Hepatocyte (in vitro differentiated cells): ENCODE measurements at regions not wholly inside any gene's neighbourhood (a gene's known extent, or its start where the extent isn't known, plus 50 kb on each side); places are given as distances from the start of the nearest gene placed in this dataset.

Source experiments
- EZH2phosphoT487 ChIP-seq: fragments of 200-600 bp; sonication (generic); IDR thresholded peaks from one replicate; pipeline ENCODE4 v1.6.1; 2018; ENCODE audit warnings: antibody characterized with exemption, mild to moderate bottlenecking, low read depth, moderate library complexity; ENCODE audit not compliant: unreplicated experiment, severe bottlenecking
- TF ChIP-seq, protein P1 (sequence below): fragments of 200-600 bp; sonication (generic); IDR thresholded peaks from 2 replicates; pipeline ENCODE4 v1.5.1; 2016; ENCODE audit warnings: antibody characterized with exemption, mild to moderate bottlenecking; ENCODE audit not compliant: poor library complexity

DNA sequence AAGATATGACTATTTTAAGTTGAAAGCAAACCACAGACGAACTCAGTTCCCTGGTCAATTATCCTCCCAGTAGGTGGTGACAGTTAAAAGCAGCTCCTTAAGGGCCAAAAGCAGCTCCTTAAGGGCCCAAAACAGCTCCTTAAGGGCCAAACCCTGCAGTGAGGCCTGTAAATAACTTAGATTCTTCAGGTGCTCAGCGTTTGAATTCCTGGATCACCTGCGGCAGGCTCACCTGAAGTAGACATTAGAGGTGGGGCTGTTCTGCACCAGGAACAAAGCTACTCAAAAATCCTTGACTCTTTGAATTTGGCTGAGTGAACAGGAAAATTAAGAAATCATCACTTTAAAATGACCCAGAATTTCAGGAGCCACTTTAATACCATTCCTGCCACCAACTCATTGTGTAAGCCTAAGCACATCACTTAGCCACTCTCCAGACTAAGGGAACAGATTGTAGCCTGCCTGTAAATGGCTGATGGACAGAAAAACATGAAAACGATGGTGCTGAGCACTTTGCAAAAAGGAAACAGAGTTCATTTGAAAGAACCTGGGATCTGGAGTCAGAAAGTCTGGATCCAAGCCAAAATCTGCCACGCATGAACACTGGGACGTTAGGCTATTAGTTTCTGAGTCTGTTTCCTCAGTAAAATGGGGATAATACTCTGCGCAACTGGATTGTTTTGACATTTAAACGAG is 126.9 kb downstream of the LRIG2 start:
- TF ChIP-seq, protein P1, sequence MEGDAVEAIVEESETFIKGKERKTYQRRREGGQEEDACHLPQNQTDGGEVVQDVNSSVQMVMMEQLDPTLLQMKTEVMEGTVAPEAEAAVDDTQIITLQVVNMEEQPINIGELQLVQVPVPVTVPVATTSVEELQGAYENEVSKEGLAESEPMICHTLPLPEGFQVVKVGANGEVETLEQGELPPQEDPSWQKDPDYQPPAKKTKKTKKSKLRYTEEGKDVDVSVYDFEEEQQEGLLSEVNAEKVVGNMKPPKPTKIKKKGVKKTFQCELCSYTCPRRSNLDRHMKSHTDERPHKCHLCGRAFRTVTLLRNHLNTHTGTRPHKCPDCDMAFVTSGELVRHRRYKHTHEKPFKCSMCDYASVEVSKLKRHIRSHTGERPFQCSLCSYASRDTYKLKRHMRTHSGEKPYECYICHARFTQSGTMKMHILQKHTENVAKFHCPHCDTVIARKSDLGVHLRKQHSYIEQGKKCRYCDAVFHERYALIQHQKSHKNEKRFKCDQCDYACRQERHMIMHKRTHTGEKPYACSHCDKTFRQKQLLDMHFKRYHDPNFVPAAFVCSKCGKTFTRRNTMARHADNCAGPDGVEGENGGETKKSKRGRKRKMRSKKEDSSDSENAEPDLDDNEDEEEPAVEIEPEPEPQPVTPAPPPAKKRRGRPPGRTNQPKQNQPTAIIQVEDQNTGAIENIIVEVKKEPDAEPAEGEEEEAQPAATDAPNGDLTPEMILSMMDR: no peak
- no peak for TF ChIP-seq EZH2phosphoT487
